HG02973 (cell line): ENCODE measurements at regions not wholly inside any gene's neighbourhood (a gene's known extent, or its start where the extent isn't known, plus 50 kb on each side); places are given as distances from the start of the nearest gene placed in this dataset.
"Not testable (repeated sequence)": the region's sequence is repeated elsewhere in the genome, so short reads cannot be mapped to it uniquely, and the experiment has no call there.

Experiments used
- ATAC-seq: cut with Tn5 transposase; IDR thresholded peaks from one replicate; pipeline ENCODE4 v1.9.1; 2021; ENCODE audit warnings: moderate library complexity; ENCODE audit not compliant: unreplicated experiment

- not testable (repeated sequence) for ATAC-seq
Measured at GRCh38 chr1:120609015-120609573, 114.7 kb upstream of the NBPF26 start.

GRCh38 chr1:120609834-120610233, 113.9 kb upstream of the NBPF26 start:
- not testable (repeated sequence) for ATAC-seq

GRCh38 chr1:120614931-120615639, 108.7 kb upstream of the NBPF26 start:
- not testable (repeated sequence) for ATAC-seq

GRCh38 chr1:120617493-120617892, 106.3 kb upstream of the NBPF26 start:
- ATAC-seq, result not testable (repeated sequence)

- ATAC-seq, result not testable (repeated sequence)
Measured at GRCh38 chr1:120619867-120620692, 103.7 kb upstream of the NBPF26 start.

- ATAC-seq, result not testable (repeated sequence)
Measured at GRCh38 chr1:120620693-120620969, 103.1 kb upstream of the NBPF26 start.

- not testable (repeated sequence) for ATAC-seq
Measured at GRCh38 chr1:120621278-120621677, 102.5 kb upstream of the NBPF26 start.

GRCh38 chr1:120623539-120623938, 100.2 kb upstream of the NBPF26 start:
- ATAC-seq, result not testable (repeated sequence)

GRCh38 chr1:120624565-120625064, 99.1 kb upstream of the NBPF26 start:
- ATAC-seq, result not testable (repeated sequence)

GRCh38 chr1:120629832-120630455, 93.8 kb upstream of the NBPF26 start:
- not testable (repeated sequence) for ATAC-seq

GRCh38 chr1:120634816-120635806, 88.6 kb upstream of the NBPF26 start:
- not testable (repeated sequence) for ATAC-seq

- not testable (repeated sequence) for ATAC-seq
Measured at GRCh38 chr1:120640261-120641013, 83.3 kb upstream of the NBPF26 start.

GRCh38 chr1:120641014-120641302, 82.8 kb upstream of the NBPF26 start:
- ATAC-seq, result not testable (repeated sequence)

- not testable (repeated sequence) for ATAC-seq
Measured at GRCh38 chr1:120647182-120647581, 76.6 kb upstream of the NBPF26 start.

- ATAC-seq, result not testable (repeated sequence)
Measured at GRCh38 chr1:120648915-120649623, 74.7 kb upstream of the NBPF26 start.

- not testable (repeated sequence) for ATAC-seq
Measured at GRCh38 chr1:120649730-120650129, 74.0 kb upstream of the NBPF26 start.

GRCh38 chr1:120654114-120654513, 69.6 kb upstream of the NBPF26 start:
- ATAC-seq, result not testable (repeated sequence)

GRCh38 chr1:120655394-120655793, 68.4 kb upstream of the NBPF26 start:
- not testable (repeated sequence) for ATAC-seq

- not testable (repeated sequence) for ATAC-seq
Measured at GRCh38 chr1:120656116-120656515, 67.6 kb upstream of the NBPF26 start.
